Caco-2 (cell line): ENCODE measurements at regions not wholly inside any gene's neighbourhood (a gene's known extent, or its start where the extent isn't known, plus 50 kb on each side); places are given as distances from the start of the nearest gene placed in this dataset.

Experiments used
- BruUV-seq: library from RNA; stranded (reverse); fragments of 400-500 nt; replicated peaks from 2 replicates; lab custom pipeline; 2021; lab: Mats Ljungman, UMichigan
- CTCF ChIA-PET: fragments of 300-600 bp; sonication (Branson Sonifier 250); formaldehyde crosslinking; loops from one replicate; lab custom pipeline; 2022; ENCODE audit warnings: antibody characterized with exemption; lab: Charles Lee
- POLR2A ChIA-PET: fragments of 300-600 bp; sonication (Branson Sonifier 250); formaldehyde crosslinking; loops from one replicate; lab custom pipeline; 2022; ENCODE audit warnings: antibody characterized with exemption; lab: Charles Lee
- DNase-seq, 2 experiments: peaks; one replicate each; pipeline versions ENCODE4 v3.0.0 to v3.0.0-alpha.2; 2020 to 2022
- H3K27me3 ChIP-seq: replicated peaks from 2 replicates; pipeline ENCODE4 v1.6.0; 2011; ENCODE audit warnings: low read length; ENCODE audit not compliant: control insufficient read depth, insufficient read depth
- H3K36me3 ChIP-seq: 2 replicates; pipeline ENCODE4 v1.5.1; 2011; ENCODE audit warnings: low read length; ENCODE audit not compliant: control insufficient read depth, insufficient read depth
- H3K4me1 ChIP-seq: fragments of 250-450 bp; sonication (Bioruptor Pico); 2 replicates; pipeline ENCODE4 v1.5.1; 2020; ENCODE audit warnings: mild to moderate bottlenecking
- H3K4me3 ChIP-seq: 2 replicates; pipeline ENCODE4 v1.5.1; 2011; ENCODE audit warnings: low read depth, mild to moderate bottlenecking, control low read depth, low read length
- H3K9me3 ChIP-seq: fragments of 250-450 bp; sonication (Bioruptor Pico); 2 replicates; pipeline ENCODE4 v1.5.1; 2020; ENCODE audit warnings: mild to moderate bottlenecking, moderate library complexity
- H3K27ac Mint-ChIP-seq: one replicate; pipeline ENCODE4 v1.8.0; 2022; ENCODE audit warnings: mixed read lengths; ENCODE audit not compliant: unreplicated experiment
- H3K27me3 Mint-ChIP-seq: one replicate; pipeline ENCODE4 v1.8.0; 2022; ENCODE audit warnings: mixed read lengths; ENCODE audit not compliant: insufficient read depth, unreplicated experiment
- H3K36me3 Mint-ChIP-seq: one replicate; pipeline ENCODE4 v1.8.0; 2022; ENCODE audit warnings: mild to moderate bottlenecking, mixed read lengths; ENCODE audit not compliant: insufficient read depth, unreplicated experiment
- H3K4me1 Mint-ChIP-seq: one replicate; pipeline ENCODE4 v1.8.0; 2022; ENCODE audit warnings: low read depth, mixed read lengths; ENCODE audit not compliant: unreplicated experiment
- H3K4me3 Mint-ChIP-seq: one replicate; pipeline ENCODE4 v1.8.0; 2022; ENCODE audit warnings: mild to moderate bottlenecking, moderate library complexity, mixed read lengths; ENCODE audit not compliant: unreplicated experiment
- H3K9me3 Mint-ChIP-seq: one replicate; pipeline ENCODE4 v1.8.0; 2022; ENCODE audit warnings: mixed read lengths; ENCODE audit not compliant: unreplicated experiment
- intact Hi-C: fragments of 100-400 bp; cut with micrococcal nuclease; formaldehyde crosslinking; loops from one replicate; pipeline ENCODE4 v1.10.0; 2022; ENCODE audit not compliant: unreplicated experiment
- TF ChIP-seq, protein P1 (sequence below), 2 experiments: fragments of 200-600 bp in 1 of 2; IDR thresholded peaks; 1 replicate in 1 of 2; 2 replicates in 1 of 2; pipeline versions ENCODE4 v1.5.1 to v1.8.0; 2011 to 2022; ENCODE audit warnings: antibody characterized with exemption in 1 of 2, control low read depth in 1 of 2, inconsistent platforms in 1 of 2, low read depth in 1 of 2, low read length in 1 of 2, mild to moderate bottlenecking in 1 of 2, moderate library complexity in 1 of 2; ENCODE audit not compliant: insufficient read depth in 1 of 2, severe bottlenecking in 1 of 2, unreplicated experiment in 1 of 2

DNA sequence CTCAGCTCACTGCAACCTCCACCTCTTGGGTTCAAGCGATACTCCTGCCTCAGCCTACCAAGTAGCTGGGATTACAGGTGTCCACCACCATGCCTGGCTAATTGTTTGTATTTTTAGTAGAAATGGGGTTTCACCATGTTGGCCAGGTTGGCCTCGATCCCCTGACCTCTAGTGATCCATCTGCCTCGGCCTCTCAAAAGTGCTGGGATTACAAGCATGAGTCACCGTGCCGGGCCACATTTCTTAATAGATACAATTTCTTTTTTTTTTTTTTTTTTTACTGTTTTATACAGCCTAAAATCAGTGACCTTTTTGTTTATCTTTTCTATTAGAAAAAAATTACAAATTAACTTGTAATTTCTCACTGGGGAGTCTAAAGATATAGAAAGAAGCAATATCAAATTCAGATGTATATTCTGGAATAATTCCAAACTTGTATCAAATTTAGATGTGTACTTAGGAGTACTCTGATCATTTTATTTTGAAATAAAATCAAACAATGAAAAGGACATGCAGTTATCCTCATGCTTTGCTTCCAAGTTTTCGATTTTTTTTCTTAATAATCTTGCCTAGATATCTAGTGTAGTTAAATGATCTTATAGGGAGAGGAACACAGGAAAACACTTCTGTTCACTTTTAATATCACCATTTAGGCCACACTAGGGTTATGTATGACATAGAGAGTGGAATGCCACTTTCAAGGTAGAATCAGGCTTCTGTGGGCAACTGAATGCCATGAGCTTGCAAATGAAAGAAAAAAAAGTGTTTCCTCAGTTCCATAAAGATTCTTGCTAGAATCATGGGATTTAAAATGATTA is 1089.3 kb downstream of the SUCLG1 start:
- Mint-ChIP-seq H3K27me3 (no peaks in the 10 kb centered on the region), H3K27ac (no peak overlapping the region), H3K9me3 (no peaks in the 10 kb centered on the region), H3K36me3 (no peaks in the 10 kb centered on the region), H3K4me3 (no peak overlapping the region), H3K4me1 (no peaks in the 10 kb centered on the region)
- TF ChIP-seq, protein P1, sequence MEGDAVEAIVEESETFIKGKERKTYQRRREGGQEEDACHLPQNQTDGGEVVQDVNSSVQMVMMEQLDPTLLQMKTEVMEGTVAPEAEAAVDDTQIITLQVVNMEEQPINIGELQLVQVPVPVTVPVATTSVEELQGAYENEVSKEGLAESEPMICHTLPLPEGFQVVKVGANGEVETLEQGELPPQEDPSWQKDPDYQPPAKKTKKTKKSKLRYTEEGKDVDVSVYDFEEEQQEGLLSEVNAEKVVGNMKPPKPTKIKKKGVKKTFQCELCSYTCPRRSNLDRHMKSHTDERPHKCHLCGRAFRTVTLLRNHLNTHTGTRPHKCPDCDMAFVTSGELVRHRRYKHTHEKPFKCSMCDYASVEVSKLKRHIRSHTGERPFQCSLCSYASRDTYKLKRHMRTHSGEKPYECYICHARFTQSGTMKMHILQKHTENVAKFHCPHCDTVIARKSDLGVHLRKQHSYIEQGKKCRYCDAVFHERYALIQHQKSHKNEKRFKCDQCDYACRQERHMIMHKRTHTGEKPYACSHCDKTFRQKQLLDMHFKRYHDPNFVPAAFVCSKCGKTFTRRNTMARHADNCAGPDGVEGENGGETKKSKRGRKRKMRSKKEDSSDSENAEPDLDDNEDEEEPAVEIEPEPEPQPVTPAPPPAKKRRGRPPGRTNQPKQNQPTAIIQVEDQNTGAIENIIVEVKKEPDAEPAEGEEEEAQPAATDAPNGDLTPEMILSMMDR (IDR thresholded peaks at IDR 0.05; ENCODE audit: insufficient read depth in 1 of 2, low read depth in 1 of 2, low read length in 1 of 2, severe bottlenecking in 1 of 2, unreplicated experiment in 1 of 2), result no peak
- CTCF ChIA-PET, result no interaction called here
- H3K27me3 ChIP-seq, result no peaks in the 10 kb centered on the region
- intact Hi-C loops, result no loop called here
- POLR2A ChIA-PET, result no interaction called here
- H3K4me1 ChIP-seq, result no peaks in the 10 kb centered on the region
- no TSS peak for BruUV-seq
- no peaks in the 10 kb centered on the region for H3K9me3 ChIP-seq
- no peaks in the 10 kb centered on the region for H3K36me3 ChIP-seq
- DNase-seq, result no peak
- no peak overlapping the region for H3K4me3 ChIP-seq

DNA sequence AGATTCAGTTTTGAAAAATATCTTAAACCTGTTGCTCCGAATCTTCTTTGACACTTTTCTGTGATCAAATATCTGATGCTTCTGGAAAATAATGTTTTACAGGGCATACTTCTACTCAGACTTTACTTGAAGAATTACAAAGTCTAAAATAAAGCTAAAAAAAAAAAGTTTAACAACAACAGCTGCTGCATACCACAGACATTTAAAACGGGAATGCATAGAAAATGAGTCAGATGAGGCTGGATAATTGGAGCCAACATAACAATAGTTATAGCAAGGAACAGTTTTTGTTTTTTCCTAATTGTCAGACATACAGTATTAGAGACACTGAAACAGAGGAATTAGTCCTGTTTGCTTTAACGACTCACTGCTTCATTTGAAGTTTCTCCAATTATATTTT is 1090.2 kb downstream of the SUCLG1 start:
- Mint-ChIP-seq H3K36me3 (no peaks in the 10 kb centered on the region), H3K27me3 (no peaks in the 10 kb centered on the region), H3K27ac (no peak overlapping the region), H3K4me3 (no peak overlapping the region), H3K4me1 (no peaks in the 10 kb centered on the region), H3K9me3 (no peaks in the 10 kb centered on the region)
- Histone ChIP-seq H3K27me3 (no peaks in the 10 kb centered on the region), H3K4me3 (no peak overlapping the region), H3K36me3 (no peaks in the 10 kb centered on the region), H3K9me3 (no peaks in the 10 kb centered on the region), H3K4me1 (no peaks in the 10 kb centered on the region)
- ChIA-PET CTCF (no interaction called here), POLR2A (no interaction called here)
- no TSS peak for BruUV-seq
- TF ChIP-seq, protein P1 (IDR thresholded peaks at IDR 0.05; ENCODE audit: insufficient read depth in 1 of 2, low read depth in 1 of 2, low read length in 1 of 2, severe bottlenecking in 1 of 2, unreplicated experiment in 1 of 2), result no peak
- no peak for DNase-seq
- intact Hi-C loops, result no loop called here

- no peak overlapping the region for H3K4me3 ChIP-seq
- H3K9me3 ChIP-seq, result no peaks in the 10 kb centered on the region
- ChIA-PET POLR2A (no interaction called here), CTCF (no interaction called here)
- H3K9me3 Mint-ChIP-seq, result no peaks in the 10 kb centered on the region
- H3K27me3 ChIP-seq, result no peaks in the 10 kb centered on the region
- H3K27me3 Mint-ChIP-seq, result no peaks in the 10 kb centered on the region
- no peak overlapping the region for H3K4me3 Mint-ChIP-seq
- H3K4me1 ChIP-seq, result no peaks in the 10 kb centered on the region
- intact Hi-C loops, result no loop called here
- DNase-seq, result no peak
- TF ChIP-seq, protein P1 (IDR thresholded peaks at IDR 0.05; ENCODE audit: insufficient read depth in 1 of 2, low read depth in 1 of 2, low read length in 1 of 2, severe bottlenecking in 1 of 2, unreplicated experiment in 1 of 2), result no peak
- H3K36me3 ChIP-seq, result no peaks in the 10 kb centered on the region
- no TSS peak for BruUV-seq
- H3K4me1 Mint-ChIP-seq, result no peaks in the 10 kb centered on the region
- H3K36me3 Mint-ChIP-seq, result no peaks in the 10 kb centered on the region
- H3K27ac Mint-ChIP-seq, result no peak overlapping the region
These were observed 1090.6 kb downstream of the SUCLG1 start for GRCh38 chr2:83368461-83368860.
